CMK (cell line): ENCODE measurements at regions not wholly inside any gene's neighbourhood (a gene's known extent, or its start where the extent isn't known, plus 50 kb on each side); places are given as distances from the start of the nearest gene placed in this dataset.

Experiments used
- DNase-seq: peaks from one replicate; pipeline ENCODE4 v3.0.0-alpha.2; 2010; ENCODE audit warnings: low read depth

GRCh38 chr10:31642281-31642680 is 286.4 kb downstream of the ARHGAP12 start:
- DNase-seq: no peak

GRCh38 chr10:31635415-31636065 is 293.1 kb downstream of the ARHGAP12 start:
- no peak for DNase-seq

- DNase-seq: no peak
Observed at GRCh38 chr10:31635009-31635408, 293.6 kb downstream of the ARHGAP12 start.

- no peak for DNase-seq
Observed at GRCh38 chr10:31630861-31631567, 297.6 kb downstream of the ARHGAP12 start.

GRCh38 chr10:31625566-31625965 is 303.1 kb downstream of the ARHGAP12 start:
- no peak for DNase-seq

- no peak for DNase-seq
Observed at GRCh38 chr10:31624611-31625010, 304.0 kb downstream of the ARHGAP12 start.

- DNase-seq: no peak
Observed at GRCh38 chr10:31623947-31624346, 304.7 kb downstream of the ARHGAP12 start.

- no peak for DNase-seq
Observed at GRCh38 chr10:31623466-31623865, 304.4 kb downstream of the ZEB1 start.

- DNase-seq: no peak
Observed at GRCh38 chr10:31622978-31623377, 304.0 kb downstream of the ZEB1 start.

GRCh38 chr10:31621733-31622132 is 302.7 kb downstream of the ZEB1 start:
- DNase-seq: no peak

- no peak for DNase-seq
Observed at GRCh38 chr10:31620226-31621151, 301.5 kb downstream of the ZEB1 start.

GRCh38 chr10:31619531-31620061 is 300.6 kb downstream of the ZEB1 start:
- no peak for DNase-seq

GRCh38 chr10:31618541-31619291 is 299.7 kb downstream of the ZEB1 start:
- DNase-seq: no peak

- no peak for DNase-seq
Observed at GRCh38 chr10:31617757-31618156, 298.7 kb downstream of the ZEB1 start.

GRCh38 chr10:31617133-31617532 is 298.1 kb downstream of the ZEB1 start:
- no peak for DNase-seq

- DNase-seq: no peak
Observed at GRCh38 chr10:31615129-31615528, 296.1 kb downstream of the ZEB1 start.

GRCh38 chr10:31614611-31615010 is 295.6 kb downstream of the ZEB1 start:
- no peak for DNase-seq

GRCh38 chr10:31612082-31612481 is 293.1 kb downstream of the ZEB1 start:
- DNase-seq: no peak

- no peak for DNase-seq
Observed at GRCh38 chr10:31611161-31611560, 292.1 kb downstream of the ZEB1 start.

- DNase-seq: no peak
Observed at GRCh38 chr10:31607481-31607880, 288.5 kb downstream of the ZEB1 start.

GRCh38 chr10:31606841-31607240 is 287.8 kb downstream of the ZEB1 start:
- DNase-seq: no peak
